OCI-LY7 (cell line): ENCODE measurements at regions not wholly inside any gene's neighbourhood (a gene's known extent, or its start where the extent isn't known, plus 50 kb on each side); places are given as distances from the start of the nearest gene placed in this dataset.

Experiments used
- CTCF ChIP-seq: fragments of 200-600 bp; sonication (generic); conservative IDR thresholded peaks from 2 replicates; pipeline ENCODE4 v1.5.1; 2014; ENCODE audit warnings: mild to moderate bottlenecking, antibody characterized with exemption, low read length, moderate library complexity, mixed read lengths
- EZH2phosphoT487 ChIP-seq: fragments of 200-600 bp; sonication (generic); IDR thresholded peaks from 2 replicates; pipeline ENCODE4 v1.6.1; 2018; ENCODE audit warnings: low read depth, borderline replicate concordance, mild to moderate bottlenecking, mixed run types, antibody characterized with exemption, low read length, moderate library complexity, mixed read lengths

- TF ChIP-seq CTCF (no peak), EZH2phosphoT487 (no peak)
Measured at GRCh38 chr7:36005876-36006275, 147.2 kb upstream of the EEPD1 start.
